Adrenal gland (tissue), 9 donors: ENCODE measurements at regions not wholly inside any gene's neighbourhood (a gene's known extent, or its start where the extent isn't known, plus 50 kb on each side); places are given as distances from the start of the nearest gene placed in this dataset.

Experiments used
- DNase-seq, 7 donors: peaks; one replicate each; pipeline ENCODE4 v3.0.0-alpha.2; 2019 to 2020
- H3K27ac ChIP-seq, 5 donors: fragments of 200-600 bp; sonication (generic) in 4 of 5; 1 replicate in 3 of 5; 2 replicates in 2 of 5; pipeline versions ENCODE4 v1.5.1 to v1.8.0; 2016 to 2020; ENCODE audit warnings: mild to moderate bottlenecking in 1 of 5
- H3K27me3 ChIP-seq: fragments of 200-600 bp; 2 replicates; pipeline ENCODE4 v1.8.0; 2021
- H3K36me3 ChIP-seq, 2 donors: fragments of 200-600 bp; replicated peaks in 1 of 2; 1 replicate in 1 of 2; 2 replicates in 1 of 2; pipeline versions ENCODE4 v1.5.1 to v1.8.0; 2018 to 2022
- H3K4me1 ChIP-seq, 2 donors: fragments of 200-600 bp; replicated peaks in 1 of 2; 1 replicate in 1 of 2; 2 replicates in 1 of 2; pipeline versions ENCODE4 v1.5.1 to v1.8.0; 2018 to 2021
- H3K4me3 ChIP-seq, 4 donors: fragments of 200-600 bp; sonication (generic) in 3 of 4; one replicate each; pipeline ENCODE4 v1.5.1; 2016 to 2018
- H3K9me3 ChIP-seq, 3 donors: fragments of 200-600 bp; sonication (generic) in 1 of 3; replicated peaks in 1 of 3; 1 replicate in 2 of 3; 2 replicates in 1 of 3; pipeline versions ENCODE4 v1.5.1 to v1.8.0; 2016 to 2021
- CTCF ChIP-seq, 6 experiments: fragments of 450-650 bp in 4 of 6; fragments of 200-600 bp in 2 of 6; sonication (generic) in 1 of 6; IDR thresholded peaks; 1 replicate in 5 of 6; 2 replicates in 1 of 6; pipeline versions ENCODE4 v1.5.1 to v1.8.0; 2016 to 2021; ENCODE audit warnings: antibody characterized with exemption in 6 of 6, mild to moderate bottlenecking in 2 of 6, moderate library complexity in 1 of 6
- POLR2A ChIP-seq, 2 donors: fragments of 450-650 bp; IDR thresholded peaks; one replicate each; pipeline ENCODE4 v1.6.1; 2017; ENCODE audit warnings: antibody characterized with exemption in 2 of 2, mild to moderate bottlenecking in 2 of 2, moderate library complexity in 1 of 2
- WGBS, 4 donors: extraction: QIAGEN DNeasy Blood & Tissue Kit in 2 of 4; methylation state at CpG; one replicate each; pipeline versions ENCODE4 v1.1.5 to v1.1.7; 2013 to 2017; 5-methylcytosine and 5-hydroxymethylcytosine counted together
- intact Hi-C, 2 donors: fragments of 100-400 bp; cut with DNase I; formaldehyde crosslinking; loops; one replicate each; pipeline versions ENCODE4 v1.14.1 to v1.15.0; 2022 to 2023
- donor health status: healthy with polysubstance abuse.
- donor health status: Bipolar disorder and iron deficiency.
- donor health status: DM: yes; HTN: yes; CAD: no.
- donor health status: DM: no; HTN: no; CAD: no.
- donor health status: DM: no; HTN: no; CAD: no.

DNA sequence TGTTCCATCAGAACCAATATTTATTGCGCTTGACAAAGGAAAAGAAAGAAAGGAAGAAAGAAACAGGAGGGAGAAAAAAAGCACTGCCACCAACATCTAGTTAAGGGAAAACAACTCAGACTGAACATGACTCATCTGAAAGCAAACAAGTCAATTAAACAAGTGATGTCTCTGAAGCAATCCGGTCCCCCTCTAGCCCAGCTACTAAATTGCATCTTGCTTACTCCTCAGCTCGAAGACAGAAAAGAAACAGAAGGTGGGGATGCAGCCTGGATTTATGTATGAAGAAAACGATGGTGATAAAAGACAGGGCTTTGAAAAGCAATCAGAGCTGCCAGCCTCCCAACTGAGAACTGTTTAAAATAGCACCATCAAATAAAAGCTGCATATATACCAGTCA, 188.2 kb downstream of the OMA1 start:
- no peak overlapping the region for H3K27ac ChIP-seq
- intact Hi-C loops = no loop called here

GRCh38 chr1:58356402-58356801, 190.1 kb downstream of the OMA1 start:
- no peak for DNase-seq
- Histone ChIP-seq H3K27me3 (no peaks in the 10 kb centered on the region), H3K9me3 (no peaks in the 10 kb centered on the region), H3K4me1 (no peaks in the 10 kb centered on the region), H3K36me3 (no peaks in the 10 kb centered on the region), H3K27ac (no peak overlapping the region), H3K4me3 (no peak overlapping the region)
- 61 to 71% (median 68%) methylated on average over 2 of the region's 2 CpGs for WGBS, 4 donors
- intact Hi-C loops = no loop called here
- TF ChIP-seq CTCF (IDR thresholded peaks at IDR 0.05) (no peak), POLR2A (IDR thresholded peaks at IDR 0.05) (no peak)

More for the DNA sequence above, 188.2 kb downstream of the OMA1 start:
- no peaks in the 10 kb centered on the region for H3K9me3 ChIP-seq
- H3K27me3 ChIP-seq = no peaks in the 10 kb centered on the region
- H3K4me1 ChIP-seq = no peaks in the 10 kb centered on the region
- no peak for TF ChIP-seq CTCF (IDR thresholded peaks at IDR 0.05)
- no peak for TF ChIP-seq POLR2A (IDR thresholded peaks at IDR 0.05)
- 47 to 57% (median 52%) methylated on average over 4 of the region's 4 CpGs for WGBS, 4 donors
- no peak overlapping the region for H3K4me3 ChIP-seq
- no peak for DNase-seq
- no peaks in the 10 kb centered on the region for H3K36me3 ChIP-seq

DNA sequence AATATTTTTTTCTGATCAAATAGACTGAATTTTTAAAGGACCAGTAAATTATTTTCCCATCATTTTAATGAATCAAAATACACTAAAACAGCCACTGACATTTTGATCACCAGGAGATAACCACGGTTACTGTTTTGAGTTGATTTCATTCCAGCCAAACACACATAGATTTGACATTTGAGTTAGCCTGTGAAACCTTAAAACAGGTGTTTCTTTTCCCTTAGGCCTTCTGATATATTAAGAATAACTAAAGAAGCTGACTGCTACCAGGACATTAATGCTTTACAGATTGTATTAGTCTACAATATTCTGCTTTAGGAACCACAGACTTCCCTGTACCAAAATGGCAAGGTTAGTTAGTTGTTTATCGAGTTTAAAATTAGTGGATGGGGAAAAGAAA, 193.4 kb downstream of the OMA1 start:
- no peaks in the 10 kb centered on the region for H3K27me3 ChIP-seq
- H3K4me1 ChIP-seq = no peaks in the 10 kb centered on the region
- no peak overlapping the region for H3K4me3 ChIP-seq
- WGBS, 4 donors = 75 to 84% (median 79%) methylated on average over 2 of the region's 2 CpGs
- H3K9me3 ChIP-seq = no peaks in the 10 kb centered on the region
- no peaks in the 10 kb centered on the region for H3K36me3 ChIP-seq
- intact Hi-C loops = no loop called here
- TF ChIP-seq POLR2A (IDR thresholded peaks at IDR 0.05) (no peak), CTCF (IDR thresholded peaks at IDR 0.05) (no peak)
- H3K27ac ChIP-seq = no peak overlapping the region
- DNase-seq = no peak

GRCh38 chr1:58352476-58353092, 193.9 kb downstream of the OMA1 start:
- intact Hi-C loops = no loop called here
- Histone ChIP-seq H3K27me3 (no peaks in the 10 kb centered on the region), H3K27ac (no peak overlapping the region), H3K4me1 (no peaks in the 10 kb centered on the region), H3K36me3 (no peaks in the 10 kb centered on the region), H3K9me3 (no peaks in the 10 kb centered on the region), H3K4me3 (no peak overlapping the region)
- TF ChIP-seq CTCF (IDR thresholded peaks at IDR 0.05) = no peak
- WGBS, 4 donors = 90 to 96% (median 92%) methylated on average over 6 of the region's 6 CpGs
- no peak for DNase-seq
